Stimulated activated effector memory CD8-positive, alpha-beta T cell treated with anti-CD3 and anti-CD28 coated beads, Interleukin-12 subunit alpha, Interleukin-12 subunit beta, amount 100 ng/mL, for 72 hours (primary cell): ENCODE measurements at regions not wholly inside any gene's neighbourhood (a gene's known extent, or its start where the extent isn't known, plus 50 kb on each side); places are given as distances from the start of the nearest gene placed in this dataset.
A peak's percentile ranks its signal among the peaks of the same experiment; 100 is the strongest.

ENCODE experiments used
- ATAC-seq: fragments of 150-1000 bp; cut with Tn5 transposase; 2 replicates; pipeline ENCODE4 v1.10.0; 2021
- DNase-seq, 2 donors: peaks; one replicate each; pipeline ENCODE4 v3.0.0; 2021 to 2022; ENCODE audit warnings: low spot score in 2 of 2
- H3K27ac Mint-ChIP-seq: one replicate; pipeline ENCODE4 v1.8.0; 2022; ENCODE audit warnings: mild to moderate bottlenecking, mixed read lengths
- H3K36me3 Mint-ChIP-seq: one replicate; pipeline ENCODE4 v1.8.0; 2022; ENCODE audit warnings: mild to moderate bottlenecking, mixed read lengths
- H3K4me1 Mint-ChIP-seq: one replicate; pipeline ENCODE4 v1.8.0; 2022; ENCODE audit warnings: mixed read lengths
- H3K4me3 Mint-ChIP-seq: one replicate; pipeline ENCODE4 v1.8.0; 2022; ENCODE audit warnings: mild to moderate bottlenecking, mixed read lengths
- H3K9me3 Mint-ChIP-seq: one replicate; pipeline ENCODE4 v1.8.0; 2022; ENCODE audit warnings: mixed read lengths

GRCh38 chr6:37100745-37101144, 69.2 kb upstream of the PIM1 start:
- Mint-ChIP-seq H3K4me1 (peaks cover 24% of the 10 kb centered on the region), H3K27ac (peak overlapping the region; percentile 1), H3K4me3 (no peak overlapping the region), H3K36me3 (no peaks in the 10 kb centered on the region), H3K9me3 (no peaks in the 10 kb centered on the region)
- DNase-seq (no peak), ATAC-seq (no peak)

GRCh38 chr6:37101991-37102298, 68.0 kb upstream of the PIM1 start:
- no peak for DNase-seq
- Mint-ChIP-seq H3K27ac (peak overlapping the region; percentile 92), H3K9me3 (no peaks in the 10 kb centered on the region), H3K36me3 (no peaks in the 10 kb centered on the region), H3K4me3 (peak overlapping the region; percentile 60), H3K4me1 (peaks cover 26% of the 10 kb centered on the region)
- ATAC-seq: no peak

DNA sequence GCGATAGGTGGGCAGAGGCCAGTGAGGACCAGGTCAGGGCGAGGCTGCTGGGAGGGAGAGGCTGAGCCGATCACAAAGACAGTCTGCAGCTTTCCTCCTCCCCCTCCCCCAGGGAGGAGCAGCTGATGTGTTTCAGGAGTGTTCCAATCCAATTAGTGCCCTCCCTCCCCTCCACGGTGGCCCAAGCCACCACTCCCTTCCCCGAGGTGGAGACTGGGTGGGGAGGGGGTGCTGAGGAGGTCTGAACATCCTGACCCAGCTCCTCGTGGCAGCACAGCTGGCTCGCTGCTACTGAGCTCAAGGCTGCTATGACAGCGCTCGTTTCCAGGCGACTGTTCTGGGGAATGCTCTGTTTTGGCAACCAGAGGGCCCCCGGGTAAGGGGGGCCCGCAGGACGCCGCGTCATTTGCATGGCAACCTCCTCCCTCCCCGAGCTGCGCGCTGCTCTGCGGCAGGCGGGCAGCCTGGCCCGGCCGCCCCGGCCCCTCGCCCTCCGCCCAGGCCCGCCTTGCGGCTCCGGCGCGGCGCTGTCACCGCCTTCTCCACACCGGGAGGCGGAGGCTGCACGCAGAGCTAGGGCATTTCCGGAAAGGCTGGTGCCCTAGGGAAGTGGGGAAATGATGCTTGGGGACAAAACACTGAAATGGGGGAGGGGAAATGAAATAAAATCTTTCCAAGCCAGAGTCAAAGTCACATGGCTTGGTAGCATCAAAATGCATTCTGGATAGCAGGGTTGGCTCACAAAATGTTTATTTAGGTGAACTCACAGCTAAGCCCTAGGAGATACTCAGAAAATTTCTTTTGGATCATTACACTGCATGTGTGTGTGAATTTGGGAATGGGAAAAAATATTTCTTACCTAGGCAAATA, 67.4 kb upstream of the PIM1 start:
- peak; percentile 96 for ATAC-seq
- peak overlapping the region; percentile 60 for H3K4me3 Mint-ChIP-seq
- peaks cover 26% of the 10 kb centered on the region for H3K4me1 Mint-ChIP-seq
- no peaks in the 10 kb centered on the region for H3K9me3 Mint-ChIP-seq
- H3K36me3 Mint-ChIP-seq: no peaks in the 10 kb centered on the region
- DNase-seq: peak; percentile 50 to 80
- peak overlapping the region; percentile 92 for H3K27ac Mint-ChIP-seq

- no peak for ATAC-seq
- peaks cover 26% of the 10 kb centered on the region for H3K4me1 Mint-ChIP-seq
- no peaks in the 10 kb centered on the region for H3K36me3 Mint-ChIP-seq
- DNase-seq: no peak
- H3K4me3 Mint-ChIP-seq: peak overlapping the region; percentile 60
- H3K27ac Mint-ChIP-seq: peak overlapping the region; percentile 92
- H3K9me3 Mint-ChIP-seq: no peaks in the 10 kb centered on the region
Observed at GRCh38 chr6:37103169-37104039, 66.5 kb upstream of the PIM1 start.

DNA sequence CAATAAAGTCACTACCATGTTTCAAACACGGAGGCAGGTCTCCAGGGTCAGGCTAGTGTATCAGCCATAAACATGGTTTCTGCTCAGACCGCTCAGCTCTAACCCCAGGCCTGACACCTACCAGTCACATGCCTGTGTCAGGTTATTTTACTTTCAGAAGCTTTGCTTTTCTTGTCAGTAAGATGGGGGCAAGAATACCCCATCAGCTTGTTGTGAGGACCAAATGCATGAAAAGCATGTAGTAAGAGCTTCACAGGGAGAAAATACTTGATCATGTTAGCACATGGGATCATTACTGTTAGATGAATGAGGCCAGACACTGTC, 65.2 kb upstream of the PIM1 start:
- Mint-ChIP-seq H3K27ac (no peak overlapping the region), H3K9me3 (no peaks in the 10 kb centered on the region), H3K4me3 (no peak overlapping the region), H3K4me1 (peaks cover 26% of the 10 kb centered on the region), H3K36me3 (no peaks in the 10 kb centered on the region)
- no peak for DNase-seq
- no peak for ATAC-seq

DNA sequence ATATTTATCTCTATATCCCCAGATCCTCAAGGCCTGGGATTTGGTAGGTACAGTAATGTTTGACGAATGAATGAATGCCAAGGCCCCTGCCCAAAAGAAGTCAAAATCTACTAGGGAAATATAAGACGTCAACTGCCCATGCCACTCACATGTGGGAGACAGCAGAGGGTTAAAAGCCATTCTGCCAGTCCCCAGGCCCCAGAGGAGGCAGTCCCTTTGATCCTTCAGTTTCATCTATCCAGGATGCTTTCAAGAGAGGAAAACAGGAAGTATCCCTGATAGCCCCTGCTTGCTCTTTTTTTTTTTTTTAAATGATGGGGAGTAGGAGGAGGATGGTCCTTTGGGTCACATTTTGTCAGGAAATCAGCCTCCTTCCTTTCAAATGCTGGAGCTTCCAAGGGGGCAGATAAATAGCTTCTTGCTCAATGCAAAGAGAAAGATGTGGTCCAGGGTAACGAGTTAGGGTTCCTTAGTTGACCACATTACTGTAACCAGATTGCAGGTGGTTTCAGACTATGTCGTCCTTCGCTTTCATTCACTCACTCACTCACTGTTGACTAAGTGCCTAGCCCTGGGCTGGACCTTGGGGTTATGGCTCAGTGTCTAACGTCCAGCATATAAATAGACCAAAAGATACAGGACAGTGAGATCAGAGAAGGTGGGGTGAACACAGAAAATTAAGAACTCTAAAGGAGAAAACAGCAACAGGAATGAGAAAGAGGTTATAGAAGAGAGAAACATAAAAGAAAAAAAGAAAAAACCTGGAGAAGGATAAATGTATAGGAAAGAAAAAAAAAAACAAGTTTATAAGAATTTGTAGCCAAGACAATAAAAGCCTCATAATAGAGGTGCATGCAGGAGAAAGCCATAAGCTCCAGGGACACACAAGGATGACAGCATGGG, 64.6 kb upstream of the PIM1 start:
- Mint-ChIP-seq H3K4me1 (peaks cover 32% of the 10 kb centered on the region), H3K27ac (no peak overlapping the region), H3K4me3 (no peak overlapping the region), H3K36me3 (peaks cover under 1% of the 10 kb centered on the region), H3K9me3 (no peaks in the 10 kb centered on the region)
- no peak for ATAC-seq
- DNase-seq: no peak

GRCh38 chr6:37106051-37106363, 63.9 kb upstream of the PIM1 start:
- no peaks in the 10 kb centered on the region for H3K9me3 Mint-ChIP-seq
- no peak overlapping the region for H3K4me3 Mint-ChIP-seq
- no peak for DNase-seq
- peaks cover 38% of the 10 kb centered on the region for H3K4me1 Mint-ChIP-seq
- no peak overlapping the region for H3K27ac Mint-ChIP-seq
- no peak for ATAC-seq
- peaks cover 6% of the 10 kb centered on the region for H3K36me3 Mint-ChIP-seq

DNA sequence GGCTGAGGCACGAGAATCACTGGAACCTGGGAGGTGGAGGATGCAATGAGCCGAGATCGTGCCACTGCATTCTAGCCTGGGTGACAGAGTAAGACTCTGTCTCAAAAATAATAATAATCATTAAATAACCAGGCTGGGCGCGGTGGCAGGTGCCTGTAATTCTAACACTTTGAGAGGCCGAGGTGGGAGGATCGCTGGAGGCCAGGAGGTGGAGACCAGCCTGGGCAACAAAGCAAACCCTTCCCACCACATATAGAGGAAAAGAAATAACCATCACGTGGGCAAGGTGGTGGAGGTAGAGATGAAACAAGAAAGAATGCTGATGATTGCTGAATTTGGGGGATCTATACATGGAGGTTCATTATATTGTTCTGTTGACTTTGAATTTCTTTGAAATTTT, 63.4 kb upstream of the PIM1 start:
- Mint-ChIP-seq H3K36me3 (peaks cover 6% of the 10 kb centered on the region), H3K27ac (no peak overlapping the region), H3K9me3 (no peaks in the 10 kb centered on the region), H3K4me1 (peaks cover 39% of the 10 kb centered on the region), H3K4me3 (no peak overlapping the region)
- DNase-seq (no peak), ATAC-seq (no peak)

DNA sequence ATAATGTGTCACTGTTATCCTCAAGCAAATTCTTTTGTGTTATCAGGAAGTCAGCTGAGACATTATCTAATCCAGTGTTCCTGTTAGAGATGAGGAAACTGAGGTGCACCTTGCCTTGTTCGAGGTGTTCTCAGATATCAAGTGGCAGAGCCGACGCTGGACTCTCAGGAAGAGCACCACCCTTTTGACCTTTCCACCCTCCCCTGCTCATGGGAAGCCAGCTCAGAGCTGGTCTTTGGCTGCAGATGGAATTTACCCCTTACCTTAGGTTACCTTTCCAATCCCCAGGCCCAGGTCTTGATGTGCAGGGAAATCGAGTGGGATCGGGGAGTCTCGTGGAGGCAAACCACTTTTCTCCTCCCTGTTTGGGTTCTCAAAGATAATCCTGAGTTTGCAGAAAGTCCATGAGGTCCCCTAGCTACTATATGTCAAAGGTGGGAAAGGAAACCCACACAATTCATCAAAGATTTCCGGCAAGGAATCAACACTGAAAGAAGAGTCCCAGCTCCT, 62.9 kb upstream of the PIM1 start:
- Mint-ChIP-seq H3K9me3 (no peaks in the 10 kb centered on the region), H3K4me1 (peaks cover 34% of the 10 kb centered on the region), H3K36me3 (peaks cover 6% of the 10 kb centered on the region), H3K27ac (no peak overlapping the region), H3K4me3 (no peak overlapping the region)
- no peak for ATAC-seq
- no peak for DNase-seq

DNA sequence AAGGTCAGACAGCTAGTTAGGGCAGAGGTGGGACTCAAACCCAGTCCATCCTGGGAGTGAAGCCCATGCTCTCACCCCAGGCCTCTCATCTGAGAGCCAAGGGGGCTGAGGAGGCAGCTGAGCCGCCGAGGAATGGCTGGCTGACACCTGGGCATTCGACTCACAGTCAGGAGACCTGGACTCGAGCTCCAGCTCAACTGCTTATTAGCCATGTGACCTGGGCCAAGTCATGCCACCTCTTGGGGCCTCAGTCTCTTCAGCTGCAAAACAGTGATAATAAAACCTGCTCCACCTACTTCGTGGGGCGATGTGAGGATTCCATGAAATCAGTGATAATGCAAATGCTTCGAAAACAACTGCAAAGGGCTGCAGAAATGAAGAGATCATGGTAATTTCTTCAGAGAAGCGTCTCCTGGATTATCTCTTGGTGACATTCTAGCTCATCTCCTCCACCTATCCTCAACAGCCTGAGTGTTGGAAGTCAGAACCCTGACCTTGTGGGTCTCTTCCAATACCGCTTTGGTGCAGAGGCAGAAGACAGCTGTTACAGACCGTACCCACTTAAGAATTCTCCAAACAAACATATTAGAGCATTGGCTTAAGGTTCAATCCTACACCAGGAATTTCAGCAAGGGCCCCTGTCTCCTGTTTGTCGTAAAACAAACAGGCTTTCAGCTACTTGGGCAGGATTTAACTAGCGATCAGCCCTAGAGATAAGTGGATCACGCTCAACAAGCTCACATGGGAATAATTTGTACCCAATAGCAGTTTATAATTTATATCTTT, 60.0 kb upstream of the PIM1 start:
- Mint-ChIP-seq H3K4me1 (peaks cover 19% of the 10 kb centered on the region), H3K27ac (peak overlapping the region; percentile 58), H3K4me3 (peak overlapping the region; percentile 35), H3K36me3 (peaks cover 10% of the 10 kb centered on the region), H3K9me3 (no peaks in the 10 kb centered on the region)
- ATAC-seq (no peak), DNase-seq (no peak)

DNA sequence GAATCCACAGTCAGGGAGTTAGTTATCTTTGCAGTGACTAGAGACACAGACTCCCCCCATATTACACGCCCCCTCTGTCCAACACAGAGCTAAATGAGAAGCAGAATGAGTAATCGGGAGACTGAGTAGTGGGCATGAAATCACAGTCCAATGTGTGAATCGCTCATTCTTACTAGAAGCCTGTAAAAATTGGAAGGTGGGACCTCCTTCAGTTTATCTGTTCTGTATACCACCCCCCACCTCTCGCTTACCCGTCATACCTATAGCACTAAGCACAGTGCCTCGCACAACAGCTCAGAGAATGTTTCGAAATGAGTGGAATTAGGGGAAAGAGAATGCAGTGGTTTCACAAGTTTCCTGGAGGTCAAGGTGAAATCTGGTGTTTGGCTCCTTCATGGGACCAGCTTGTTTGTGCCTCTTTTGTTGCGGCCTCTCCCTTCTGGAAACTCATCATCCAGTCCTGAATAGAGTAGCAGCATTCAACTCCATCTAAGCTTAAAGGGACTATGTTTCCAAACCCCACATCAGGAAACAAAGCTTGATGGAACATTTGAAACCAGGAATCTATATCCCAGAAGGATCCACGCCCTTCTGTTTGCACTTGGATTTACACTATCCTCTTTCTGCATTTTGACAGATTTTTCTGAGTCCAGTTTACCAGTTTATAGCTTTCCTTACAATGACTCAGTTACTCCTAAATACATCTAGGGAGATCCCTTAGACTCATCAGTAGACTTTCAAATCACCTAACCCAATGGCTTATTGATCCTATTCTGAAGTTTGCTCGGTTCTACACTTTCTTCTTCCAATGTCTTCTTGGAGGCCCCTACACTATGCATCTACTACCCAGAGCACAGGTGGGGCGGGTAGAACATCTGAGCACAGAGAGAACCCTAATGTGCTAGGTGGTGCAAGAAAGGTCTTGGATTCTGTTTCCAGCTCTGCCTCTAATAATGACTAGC, 59.2 kb upstream of the PIM1 start:
- H3K9me3 Mint-ChIP-seq: no peaks in the 10 kb centered on the region
- H3K27ac Mint-ChIP-seq: peak overlapping the region; percentile 58
- DNase-seq (peak in 1 of 2 donors; percentile 81), ATAC-seq (peak; percentile 95)
- H3K36me3 Mint-ChIP-seq: peaks cover 10% of the 10 kb centered on the region
- peaks cover 14% of the 10 kb centered on the region for H3K4me1 Mint-ChIP-seq
- H3K4me3 Mint-ChIP-seq: peak overlapping the region; percentile 35

DNA sequence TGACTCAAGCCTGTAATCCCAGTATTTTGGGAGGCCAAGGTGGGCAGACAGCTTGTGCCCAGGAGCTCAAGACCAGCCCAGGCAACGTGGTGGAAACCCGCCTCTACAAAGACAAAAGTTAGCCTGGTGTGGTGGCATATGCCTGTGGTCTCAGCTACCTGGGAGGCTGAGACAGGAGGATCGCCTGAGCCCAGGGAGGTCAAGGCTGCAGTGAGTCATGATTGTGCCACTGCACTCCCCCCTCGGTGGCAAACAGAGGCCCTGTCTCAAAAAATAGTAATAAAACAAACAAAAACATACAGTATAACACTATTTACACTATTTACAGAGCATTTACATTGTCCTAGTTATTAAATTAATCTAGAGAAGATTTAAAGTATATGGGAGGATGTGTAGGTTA, 56.0 kb upstream of the PIM1 start:
- Mint-ChIP-seq H3K9me3 (no peaks in the 10 kb centered on the region), H3K36me3 (peaks cover 10% of the 10 kb centered on the region), H3K27ac (no peak overlapping the region), H3K4me3 (no peak overlapping the region), H3K4me1 (peaks cover 13% of the 10 kb centered on the region)
- ATAC-seq (no peak), DNase-seq (no peak)

- no peaks in the 10 kb centered on the region for H3K9me3 Mint-ChIP-seq
- H3K4me1 Mint-ChIP-seq: peaks cover 13% of the 10 kb centered on the region
- ATAC-seq: no peak
- H3K27ac Mint-ChIP-seq: no peak overlapping the region
- H3K36me3 Mint-ChIP-seq: peaks cover 10% of the 10 kb centered on the region
- H3K4me3 Mint-ChIP-seq: no peak overlapping the region
- no peak for DNase-seq
Observed at GRCh38 chr6:37114612-37115011, 55.3 kb upstream of the PIM1 start.
